ENCODE measurements at regions not wholly inside any gene's neighbourhood (a gene's known extent, or its start where the extent isn't known, plus 50 kb on each side); places are given as distances from the start of the nearest gene placed in this dataset.

- no peaks in the 10 kb centered on the region for H3F3A ChIP-seq (replicated peaks; ENCODE audit: insufficient read depth)
- H3K27me3 ChIP-seq (ENCODE audit: insufficient read depth): no peaks in the 10 kb centered on the region
- no peaks in the 10 kb centered on the region for H3K9me3 ChIP-seq
- no peaks in the 10 kb centered on the region for H3K9me2 ChIP-seq
- no peak overlapping the region for H2AFZ ChIP-seq (ENCODE audit: low read depth)
- CTCF ChIA-PET: interaction anchor here (1.6 kb wide), 1 partner anchor 88 kb away, joined by 5 read pairs; no protein-coding TSS in a partner anchor
- no peaks in the 10 kb centered on the region for H3K36me3 ChIP-seq (replicated peaks in 1 of 2; ENCODE audit: control insufficient read depth in 1 of 2, insufficient read depth in 2 of 2, low read length in 1 of 2)
- TF ChIP-seq FOSL2 (IDR thresholded peaks at IDR 0.05; ENCODE audit: borderline replicate concordance, low read depth): no peak
- H3K79me2 ChIP-seq (ENCODE audit: insufficient read depth): no peaks in the 10 kb centered on the region
- no peak overlapping the region for H3K4me2 ChIP-seq
- H3K4me1 ChIP-seq (ENCODE audit: control insufficient read depth in 1 of 2, insufficient read depth in 2 of 2, low read depth in 1 of 2, low read length in 1 of 2): peaks cover 0 to 8% of the 10 kb centered on the region in 2 experiments; a peak in 2 of 4 replicates
- POLR2A ChIA-PET: no interaction called here
- 61% methylated on average over 6 of the region's 6 CpGs for WGBS (ENCODE audit: low lambda C conversion rate)
- H3K9ac ChIP-seq: no peak overlapping the region
- DNase-seq: no peak
- H3K4me3 ChIP-seq (ENCODE audit: low read depth in 2 of 2, low read length in 1 of 2): no peak overlapping the region
- H4K20me1 ChIP-seq (ENCODE audit: insufficient read depth): no peaks in the 10 kb centered on the region
- no peak overlapping the region for H3K27ac ChIP-seq (ENCODE audit: low read depth in 2 of 2, low read length in 1 of 2)
Observed at GRCh38 chr3:64806668-64807605, 119.1 kb upstream of the ADAMTS9 start.

- H3K9ac ChIP-seq: no peak overlapping the region
- H3K9me3 ChIP-seq: no peaks in the 10 kb centered on the region
- WGBS (ENCODE audit: low lambda C conversion rate): 66% methylated on average over 2 of the region's 2 CpGs
- H4K20me1 ChIP-seq (ENCODE audit: insufficient read depth): no peaks in the 10 kb centered on the region
- no peak overlapping the region for H3K27ac ChIP-seq (ENCODE audit: low read depth in 2 of 2, low read length in 1 of 2)
- H3K4me3 ChIP-seq (ENCODE audit: low read depth in 2 of 2, low read length in 1 of 2): no peak overlapping the region
- no peaks in the 10 kb centered on the region for H3K36me3 ChIP-seq (replicated peaks in 1 of 2; ENCODE audit: control insufficient read depth in 1 of 2, insufficient read depth in 2 of 2, low read length in 1 of 2)
- H2AFZ ChIP-seq (ENCODE audit: low read depth): no peak overlapping the region
- no peaks in the 10 kb centered on the region for H3K79me2 ChIP-seq (ENCODE audit: insufficient read depth)
- H3K4me1 ChIP-seq (ENCODE audit: control insufficient read depth in 1 of 2, insufficient read depth in 2 of 2, low read depth in 1 of 2, low read length in 1 of 2): peaks cover 0 to 8% of the 10 kb centered on the region in 2 experiments; a peak in 2 of 4 replicates
- H3K9me2 ChIP-seq: no peaks in the 10 kb centered on the region
- H3K27me3 ChIP-seq (ENCODE audit: insufficient read depth): no peaks in the 10 kb centered on the region
- no peak overlapping the region for H3K4me2 ChIP-seq
- ChIA-PET CTCF (no interaction called here), POLR2A (no interaction called here)
- DNase-seq: no peak
- no peaks in the 10 kb centered on the region for H3F3A ChIP-seq (replicated peaks; ENCODE audit: insufficient read depth)
- no peak for TF ChIP-seq EP300 (IDR thresholded peaks at IDR 0.05; ENCODE audit: borderline replicate concordance in 1 of 2, low read depth in 1 of 2, low read length in 1 of 2)
Observed at GRCh38 chr3:64805978-64806377, 118.2 kb upstream of the ADAMTS9 start.

- Histone ChIP-seq H3K79me2 (ENCODE audit: insufficient read depth) (no peaks in the 10 kb centered on the region), H3K36me3 (replicated peaks in 1 of 2; ENCODE audit: control insufficient read depth in 1 of 2, insufficient read depth in 2 of 2, low read length in 1 of 2) (no peaks in the 10 kb centered on the region), H2AFZ (ENCODE audit: low read depth) (no peak overlapping the region), H3K4me2 (no peak overlapping the region), H3K9me2 (no peaks in the 10 kb centered on the region), H3K9me3 (no peaks in the 10 kb centered on the region), H3K27me3 (ENCODE audit: insufficient read depth) (no peaks in the 10 kb centered on the region), H3K4me1 (ENCODE audit: control insufficient read depth in 1 of 2, insufficient read depth in 2 of 2, low read depth in 1 of 2, low read length in 1 of 2) (peaks cover 0 to 6% of the 10 kb centered on the region in 2 experiments; a peak in 2 of 4 replicates), H4K20me1 (ENCODE audit: insufficient read depth) (no peaks in the 10 kb centered on the region), H3K27ac (ENCODE audit: low read depth in 2 of 2, low read length in 1 of 2) (no peak overlapping the region), H3K4me3 (ENCODE audit: low read depth in 2 of 2, low read length in 1 of 2) (no peak overlapping the region), H3F3A (replicated peaks; ENCODE audit: insufficient read depth) (no peaks in the 10 kb centered on the region), H3K9ac (no peak overlapping the region)
- ChIA-PET CTCF (no interaction called here), POLR2A (no interaction called here)
- 86% methylated on average over 2 of the region's 2 CpGs for WGBS (ENCODE audit: low lambda C conversion rate)
- DNase-seq: no peak
- TF ChIP-seq SMC3 (IDR thresholded peaks at IDR 0.05; ENCODE audit: low read depth, low read length) (no peak), NFIC (IDR thresholded peaks at IDR 0.05; ENCODE audit: borderline replicate concordance) (no peak), MEF2A (IDR thresholded peaks at IDR 0.05; ENCODE audit: borderline replicate concordance, low read depth) (no peak), EP300 (IDR thresholded peaks at IDR 0.05; ENCODE audit: borderline replicate concordance in 1 of 2, low read depth in 1 of 2, low read length in 1 of 2) (no peak), NRF1 (IDR thresholded peaks at IDR 0.05; ENCODE audit: low read depth, low read length) (no peak), YY1 (IDR thresholded peaks at IDR 0.05; ENCODE audit: low read depth) (no peak), PBX3 (IDR thresholded peaks at IDR 0.05) (no peak), RXRA (IDR thresholded peaks at IDR 0.05; ENCODE audit: borderline replicate concordance, low read depth) (no peak), JUND (IDR thresholded peaks at IDR 0.05) (no peak), FOXM1 (IDR thresholded peaks at IDR 0.05; ENCODE audit: low read depth) (no peak), POLR2AphosphoS5 (IDR thresholded peaks at IDR 0.05; ENCODE audit: low read depth, low read length) (no peak), TAF1 (IDR thresholded peaks at IDR 0.05; ENCODE audit: borderline replicate concordance, low read depth, low read length) (no peak), IRF3 (IDR thresholded peaks at IDR 0.05; ENCODE audit: low read depth, low read length) (no peak), REST (IDR thresholded peaks at IDR 0.05; ENCODE audit: low read depth, low read length) (no peak)
Observed at GRCh38 chr3:64805248-64805647, 117.4 kb upstream of the ADAMTS9 start.
